Heart right ventricle (tissue), 16 donors: ENCODE measurements at regions not wholly inside any gene's neighbourhood (a gene's known extent, or its start where the extent isn't known, plus 50 kb on each side); places are given as distances from the start of the nearest gene placed in this dataset.

Source experiments
- ATAC-seq, 8 donors: fragments of 200-7000 bp; cut with Tn5 transposase; one replicate each; pipeline ENCODE4 v1.9.1; 2020; ENCODE audit warnings: mild to moderate bottlenecking in 8 of 8, moderate library complexity in 8 of 8, moderate number of reproducible peaks in 1 of 8
- DNase-seq, 2 donors: peaks; one replicate each; pipeline ENCODE4 v3.0.0-alpha.2; 2020
- H3K27ac ChIP-seq, 10 donors: fragments of 200-600 bp; sonication (generic) in 2 of 10; one replicate each; pipeline versions ENCODE4 v1.5.0 to v1.8.0; 2020 to 2022; ENCODE audit warnings: mild to moderate bottlenecking in 3 of 10
- H3K27me3 ChIP-seq, 7 donors: fragments of 200-600 bp; one replicate each; pipeline ENCODE4 v1.8.0; 2021 to 2022; ENCODE audit warnings: mild to moderate bottlenecking in 2 of 7
- H3K36me3 ChIP-seq, 9 donors: fragments of 200-600 bp; sonication (generic) in 1 of 9; one replicate each; pipeline versions ENCODE4 v1.5.0 to v1.8.0; 2020 to 2022; ENCODE audit warnings: mild to moderate bottlenecking in 2 of 9
- H3K4me1 ChIP-seq, 9 donors: fragments of 200-600 bp; sonication (generic) in 1 of 9; one replicate each; pipeline versions ENCODE4 v1.5.0 to v1.8.0; 2020 to 2022; ENCODE audit warnings: mild to moderate bottlenecking in 4 of 9
- H3K4me3 ChIP-seq, 10 donors: fragments of 200-600 bp; sonication (generic) in 2 of 10; one replicate each; pipeline versions ENCODE4 v1.5.0 to v1.8.0; 2020 to 2022; ENCODE audit warnings: mild to moderate bottlenecking in 7 of 10, moderate library complexity in 2 of 10
- H3K9me3 ChIP-seq, 11 donors: fragments of 200-600 bp in 10 of 11; sonication (generic) in 2 of 11; one replicate each; pipeline versions ENCODE4 v1.5.0 to v1.8.0; 2013 to 2022; ENCODE audit warnings: mild to moderate bottlenecking in 2 of 11, control low read depth in 1 of 11, moderate library complexity in 1 of 11
- CTCF ChIP-seq, 9 donors: fragments of 200-600 bp; sonication (generic) in 2 of 9; IDR thresholded peaks; one replicate each; pipeline versions ENCODE4 v1.5.0 to v1.8.0; 2021 to 2022; ENCODE audit warnings: antibody characterized with exemption in 9 of 9, mild to moderate bottlenecking in 5 of 9, moderate library complexity in 1 of 9
- WGBS, 2 donors: extraction: QIAGEN DNeasy Blood & Tissue Kit; methylation state at CpG; one replicate each; pipeline ENCODE4 v1.1.7; 2013; ENCODE audit warnings: inconsistent platforms in 1 of 2; 5-methylcytosine and 5-hydroxymethylcytosine counted together
- intact Hi-C, 10 donors: fragments of 100-400 bp; cut with DNase I; formaldehyde crosslinking; loops; one replicate each; pipeline versions ENCODE4 v1.11.1 to v1.14.2; 2022
- donor health status: Arrhythmogenic right ventricular cardiomyopathy.
- donor health status: ischemic (EF 13 %, LVEDD 7.1; RV severe dilation, severe dysfunction).
- donor health status: healthy with polysubstance abuse.
- donor health status: DM: no; HTN: yes; CAD: no.
- donor health status: DM: no; HTN: no; CAD: no.
- donor health status: ischemic (EF 25% LVEDD 6.9; RV normal size, moderate dysfunction).
- donor health status: ischemic (EF 25% LVEDD 5.7; RV mildly dilated, moderate dysfunction).
- donor health status: healthy.
- donor health status: DM: yes; HTN: yes; CAD: no.
- donor health status: Ischemic cardiomyopathy.
- donor health status: ischemic (EF 35%, LVEDD 5.7; RV mildly dilated, moderate dysfunction).
- donor health status: nonischemic (EF 11% LVEDD 7.7; RV severe dilation, severe dysfunction).
- donor health status: DM: yes; HTN: yes; CAD: no.
- donor health status: PGD.
- donor health status: ischemic (EF 29% LVEDD 5.4; RV normal size, mild dysfunction).
- donor health status: nonischemic (EF 23%, LVEDD 6.1; RV moderate dilation, normal function).

GRCh38 chr4:30001628-30002027, 718.5 kb upstream of the PCDH7 start:
- Histone ChIP-seq H3K9me3 (peaks cover 0 to 12% (median 0%) of the 10 kb centered on the region in 11 donors), H3K4me3 (no peak overlapping the region), H3K27ac (no peak overlapping the region), H3K4me1 (no peaks in the 10 kb centered on the region), H3K36me3 (no peaks in the 10 kb centered on the region), H3K27me3 (no peaks in the 10 kb centered on the region)
- TF ChIP-seq CTCF (IDR thresholded peaks at IDR 0.05) = no peak
- no peak for ATAC-seq
- intact Hi-C loops = no loop called here
- no peak for DNase-seq
- 55 to 57% methylated on average over 1 of the region's 1 CpG for WGBS, 2 donors

- H3K27me3 ChIP-seq = no peaks in the 10 kb centered on the region
- peaks cover 0 to 12% (median 0%) of the 10 kb centered on the region in 11 donors for H3K9me3 ChIP-seq
- 69 to 79% methylated on average over 3 of the region's 3 CpGs for WGBS, 2 donors
- DNase-seq (no peak), ATAC-seq (no peak)
- no peak for TF ChIP-seq CTCF (IDR thresholded peaks at IDR 0.05)
- H3K4me1 ChIP-seq = no peaks in the 10 kb centered on the region
- no peak overlapping the region for H3K4me3 ChIP-seq
- no peaks in the 10 kb centered on the region for H3K36me3 ChIP-seq
- H3K27ac ChIP-seq = no peak overlapping the region
- intact Hi-C loops = no loop called here
Observed at GRCh38 chr4:30002341-30002740, 717.8 kb upstream of the PCDH7 start.

GRCh38 chr4:30005995-30006394, 714.2 kb upstream of the PCDH7 start:
- 78 to 84% methylated on average over 4 of the region's 4 CpGs for WGBS, 2 donors

GRCh38 chr4:30024526-30024925, 695.6 kb upstream of the PCDH7 start:
- ATAC-seq = no peak
- no peak for TF ChIP-seq CTCF (IDR thresholded peaks at IDR 0.05)
- Histone ChIP-seq H3K4me1 (no peaks in the 10 kb centered on the region), H3K27me3 (no peaks in the 10 kb centered on the region), H3K4me3 (no peak overlapping the region), H3K9me3 (peaks cover 0 to 9% (median 0%) of the 10 kb centered on the region in 11 donors), H3K27ac (no peak overlapping the region), H3K36me3 (no peaks in the 10 kb centered on the region)
- WGBS, 2 donors = 59 to 63% methylated on average over 2 of the region's 2 CpGs
- intact Hi-C loops = loop anchor here in 1 of 10 donors (2.0 kb wide), 1 partner anchor 28 kb away; no protein-coding TSS in a partner anchor
- DNase-seq = no peak

More at GRCh38 chr4:30005995-30006394, 714.2 kb upstream of the PCDH7 start:
- intact Hi-C loops = no loop called here
- ATAC-seq (no peak), DNase-seq (no peak)
- H3K9me3 ChIP-seq = peaks cover 0 to 39% (median 6%) of the 10 kb centered on the region in 11 donors
- H3K4me1 ChIP-seq = no peaks in the 10 kb centered on the region
- no peaks in the 10 kb centered on the region for H3K27me3 ChIP-seq
- no peak overlapping the region for H3K27ac ChIP-seq
- no peaks in the 10 kb centered on the region for H3K36me3 ChIP-seq
- no peak overlapping the region for H3K4me3 ChIP-seq
- TF ChIP-seq CTCF (IDR thresholded peaks at IDR 0.05) = no peak
